Muscle of leg (tissue), 3 donors: ENCODE measurements at regions not wholly inside any gene's neighbourhood (a gene's known extent, or its start where the extent isn't known, plus 50 kb on each side); places are given as distances from the start of the nearest gene placed in this dataset.

Source experiments
- DNase-seq: peaks from one replicate; pipeline ENCODE4 v3.0.0; 2013
- H3K27ac ChIP-seq: one replicate; pipeline ENCODE4 v1.5.1; 2013; ENCODE audit warnings: mild to moderate bottlenecking, low read length, control low read depth
- H3K27me3 ChIP-seq: one replicate; pipeline ENCODE4 v1.6.1; 2013; ENCODE audit warnings: low read length; ENCODE audit not compliant: control insufficient read depth, insufficient read depth
- H3K36me3 ChIP-seq: one replicate; pipeline ENCODE4 v1.6.1; 2013; ENCODE audit warnings: low read length; ENCODE audit not compliant: control insufficient read depth, insufficient read depth
- H3K4me1 ChIP-seq: one replicate; pipeline ENCODE4 v1.6.1; 2013; ENCODE audit warnings: low read length; ENCODE audit not compliant: control insufficient read depth, insufficient read depth
- H3K4me3 ChIP-seq: one replicate; pipeline ENCODE4 v1.5.1; 2013; ENCODE audit warnings: low read length, control low read depth
- H3K9me3 ChIP-seq: replicated peaks from 2 replicates; pipeline ENCODE4 v1.6.1; 2013; ENCODE audit warnings: low read depth, low read length; ENCODE audit not compliant: control insufficient read depth
- WGBS: methylation state at CpG from one replicate; pipeline ENCODE4 v1.1.5; 2013; ENCODE audit warnings: missing lambda C conversion rate; ENCODE audit not compliant: insufficient coverage; 5-methylcytosine and 5-hydroxymethylcytosine counted together

GRCh38 chr3:104977719-104978118 is 389.0 kb upstream of the ALCAM start:
- Histone ChIP-seq H3K36me3 (no peaks in the 10 kb centered on the region), H3K27ac (no peak overlapping the region), H3K9me3 (no peaks in the 10 kb centered on the region), H3K27me3 (no peaks in the 10 kb centered on the region), H3K4me3 (no peak overlapping the region), H3K4me1 (no peaks in the 10 kb centered on the region)
- no CpG with 5 or more reads among the region's 3 CpGs for WGBS
- no peak for DNase-seq

DNA sequence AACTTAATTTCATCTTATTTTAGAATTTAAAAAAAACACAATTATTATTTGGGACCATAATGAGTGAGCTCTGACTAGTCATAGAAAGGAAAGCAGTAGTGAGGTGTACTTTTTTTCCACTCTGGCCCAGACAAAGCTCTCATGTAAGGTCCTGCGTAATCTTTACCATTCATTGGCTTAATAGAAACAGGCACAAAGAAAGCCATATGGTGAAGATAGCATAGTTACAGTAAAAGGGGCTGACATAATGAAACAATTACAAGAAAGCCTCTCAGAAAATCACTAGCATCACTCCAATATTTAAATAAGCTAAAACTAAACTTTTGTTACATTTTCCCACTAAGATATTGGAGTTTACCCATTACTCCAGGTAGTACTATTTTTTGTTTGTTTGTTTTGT is 384.6 kb upstream of the ALCAM start:
- Histone ChIP-seq H3K36me3 (no peaks in the 10 kb centered on the region), H3K27me3 (no peaks in the 10 kb centered on the region), H3K4me1 (no peaks in the 10 kb centered on the region), H3K4me3 (no peak overlapping the region), H3K9me3 (no peaks in the 10 kb centered on the region), H3K27ac (no peak overlapping the region)
- no peak for DNase-seq
- WGBS = no CpG with 5 or more reads among the region's 1 CpG

DNA sequence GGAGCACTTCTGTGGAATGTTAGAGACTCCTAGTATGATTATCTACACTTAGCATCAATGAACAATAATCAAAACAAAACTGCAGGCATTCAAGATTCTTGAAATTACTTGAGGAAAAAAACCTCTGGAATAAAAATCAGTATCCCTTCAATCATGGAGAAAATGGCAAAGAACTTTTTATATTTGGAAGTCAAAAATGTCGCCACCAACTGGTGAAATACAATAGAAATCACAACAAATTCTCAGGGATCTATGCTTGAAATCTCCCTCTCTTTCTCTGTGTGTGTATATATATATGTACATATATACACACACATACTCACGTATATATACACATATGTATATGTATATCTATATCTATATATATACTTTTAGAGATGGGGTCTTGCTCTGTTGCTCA is 378.9 kb upstream of the ALCAM start:
- no peaks in the 10 kb centered on the region for H3K4me1 ChIP-seq
- no CpG with 5 or more reads among the region's 2 CpGs for WGBS
- no peaks in the 10 kb centered on the region for H3K9me3 ChIP-seq
- no peaks in the 10 kb centered on the region for H3K36me3 ChIP-seq
- H3K4me3 ChIP-seq = no peak overlapping the region
- DNase-seq = no peak
- H3K27ac ChIP-seq = no peak overlapping the region
- no peaks in the 10 kb centered on the region for H3K27me3 ChIP-seq

DNA sequence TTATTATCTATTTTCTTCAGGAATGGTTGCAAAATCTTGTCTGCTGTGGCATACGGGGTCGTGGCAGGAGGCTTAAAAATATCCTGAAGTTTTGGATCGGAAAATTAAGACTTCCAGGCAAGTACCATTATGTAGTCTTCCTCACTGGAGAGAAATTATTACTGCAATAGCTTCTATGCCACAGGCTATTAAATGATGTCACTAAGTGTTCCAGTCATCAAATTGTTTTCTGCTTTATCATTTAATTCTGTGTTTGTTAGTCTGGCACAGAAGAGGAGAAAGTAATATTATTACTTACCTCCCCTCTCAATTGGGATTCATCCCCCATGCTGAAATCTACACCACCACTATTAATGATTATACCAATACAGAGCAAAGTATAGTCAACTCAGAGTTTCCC is 378.2 kb upstream of the ALCAM start:
- Histone ChIP-seq H3K4me1 (no peaks in the 10 kb centered on the region), H3K4me3 (no peak overlapping the region), H3K27me3 (no peaks in the 10 kb centered on the region), H3K9me3 (no peaks in the 10 kb centered on the region), H3K36me3 (no peaks in the 10 kb centered on the region), H3K27ac (no peak overlapping the region)
- 100% methylated on average over 1 of the region's 3 CpGs for WGBS
- DNase-seq = no peak

DNA sequence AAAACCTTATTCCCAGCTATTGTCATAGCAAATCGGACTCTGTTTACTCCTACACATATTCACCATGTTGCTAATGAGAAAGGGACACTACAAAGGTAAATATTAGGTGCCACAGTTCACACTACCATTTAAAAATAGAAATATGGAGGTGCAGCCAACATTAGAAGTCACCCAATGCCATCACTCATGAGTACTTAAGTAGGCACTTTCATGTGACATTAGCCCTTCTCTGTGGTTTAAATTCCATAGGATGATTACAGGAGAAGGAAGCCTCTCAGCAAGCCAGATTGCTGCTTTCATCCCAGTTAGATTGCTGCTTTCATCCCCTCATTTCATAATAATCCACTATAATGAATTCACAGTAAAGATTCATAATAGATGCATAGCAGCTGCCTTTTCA is 376.8 kb upstream of the ALCAM start:
- no CpG with 5 or more reads among the region's 1 CpG for WGBS
- Histone ChIP-seq H3K27me3 (no peaks in the 10 kb centered on the region), H3K27ac (no peak overlapping the region), H3K4me3 (no peak overlapping the region), H3K4me1 (no peaks in the 10 kb centered on the region), H3K36me3 (no peaks in the 10 kb centered on the region), H3K9me3 (no peaks in the 10 kb centered on the region)
- DNase-seq = no peak

DNA sequence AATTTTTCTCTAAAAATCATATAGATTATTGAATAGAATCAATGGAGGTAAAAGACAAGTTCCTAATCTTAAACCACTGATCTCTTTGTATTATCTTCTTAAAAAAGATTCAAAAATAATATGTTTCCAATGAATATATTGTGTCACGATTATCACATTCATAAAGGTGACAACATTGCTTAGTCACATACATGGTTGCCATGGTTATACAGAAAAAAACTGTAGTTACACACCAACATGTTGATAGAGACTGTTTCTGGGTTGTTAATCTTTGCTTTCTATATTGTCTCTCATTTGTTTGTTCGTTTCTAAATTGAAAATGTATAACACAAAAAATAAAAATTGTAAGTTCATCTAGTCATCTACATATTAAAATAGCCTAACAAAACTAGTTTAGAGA is 376.0 kb upstream of the ALCAM start:
- H3K36me3 ChIP-seq = no peaks in the 10 kb centered on the region
- DNase-seq = no peak
- no peaks in the 10 kb centered on the region for H3K4me1 ChIP-seq
- H3K27me3 ChIP-seq = no peaks in the 10 kb centered on the region
- no peak overlapping the region for H3K4me3 ChIP-seq
- no peaks in the 10 kb centered on the region for H3K9me3 ChIP-seq
- no CpG with 5 or more reads among the region's 2 CpGs for WGBS
- no peak overlapping the region for H3K27ac ChIP-seq

DNA sequence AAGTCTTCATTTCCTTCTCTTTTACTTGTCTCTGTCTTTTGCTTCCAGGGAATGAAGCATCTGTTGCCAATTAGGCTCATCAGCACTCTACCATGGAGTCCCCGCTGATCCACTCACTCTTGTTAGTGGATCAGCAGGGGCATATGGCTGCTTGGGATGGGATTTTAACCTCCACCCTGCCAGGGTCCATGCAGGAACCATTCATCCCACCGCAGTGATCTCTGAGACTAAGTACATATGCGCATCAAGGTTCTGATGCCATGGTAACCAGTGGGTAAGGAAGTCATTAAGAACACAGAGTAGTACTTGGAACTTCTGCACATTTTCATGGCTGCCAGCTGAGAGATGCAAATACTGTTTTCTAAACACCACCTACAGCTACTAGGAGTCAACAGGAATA is 374.0 kb upstream of the ALCAM start:
- Histone ChIP-seq H3K9me3 (no peaks in the 10 kb centered on the region), H3K27me3 (no peaks in the 10 kb centered on the region), H3K4me3 (no peak overlapping the region), H3K36me3 (no peaks in the 10 kb centered on the region), H3K27ac (no peak overlapping the region), H3K4me1 (no peaks in the 10 kb centered on the region)
- DNase-seq = no peak
- no CpG with 5 or more reads among the region's 3 CpGs for WGBS

DNA sequence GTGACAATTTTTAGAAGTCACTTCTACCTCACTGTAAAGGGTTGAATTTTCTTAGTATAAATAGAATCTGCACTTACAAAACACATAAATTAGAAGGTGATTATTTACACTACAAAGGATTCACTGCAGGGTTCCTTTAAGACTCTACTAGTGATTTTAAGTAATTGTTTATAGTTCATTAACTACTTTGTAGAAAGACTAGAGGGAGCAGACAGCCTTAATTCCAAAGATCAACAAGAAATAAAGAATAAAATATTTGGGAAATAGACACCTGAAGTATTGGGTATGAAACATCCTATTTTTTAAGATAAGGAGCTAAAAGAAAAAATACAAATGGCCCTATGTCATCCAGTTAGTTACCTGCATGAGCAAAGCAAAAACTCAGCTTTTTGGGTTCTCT is 360.5 kb upstream of the ALCAM start:
- H3K27ac ChIP-seq = no peak overlapping the region
- no peak for DNase-seq
- H3K9me3 ChIP-seq = no peaks in the 10 kb centered on the region
- no peaks in the 10 kb centered on the region for H3K36me3 ChIP-seq
- H3K27me3 ChIP-seq = no peaks in the 10 kb centered on the region
- H3K4me1 ChIP-seq = no peaks in the 10 kb centered on the region
- no peak overlapping the region for H3K4me3 ChIP-seq

- H3K27me3 ChIP-seq = no peaks in the 10 kb centered on the region
- H3K4me3 ChIP-seq = no peak overlapping the region
- H3K36me3 ChIP-seq = no peaks in the 10 kb centered on the region
- DNase-seq = no peak
- H3K9me3 ChIP-seq = no peaks in the 10 kb centered on the region
- no peak overlapping the region for H3K27ac ChIP-seq
- H3K4me1 ChIP-seq = no peaks in the 10 kb centered on the region
- no CpG with 5 or more reads among the region's 2 CpGs for WGBS
These were observed 353.1 kb upstream of the ALCAM start for GRCh38 chr3:105013657-105014056.

GRCh38 chr3:105014631-105015030 is 352.1 kb upstream of the ALCAM start:
- Histone ChIP-seq H3K4me1 (no peaks in the 10 kb centered on the region), H3K9me3 (no peaks in the 10 kb centered on the region), H3K27ac (no peak overlapping the region), H3K4me3 (no peak overlapping the region), H3K27me3 (no peaks in the 10 kb centered on the region), H3K36me3 (no peaks in the 10 kb centered on the region)
- no peak for DNase-seq
- whole genome bisulfite sequencing = no CpG with 5 or more reads among the region's 1 CpG

- Histone ChIP-seq H3K36me3 (no peaks in the 10 kb centered on the region), H3K27me3 (no peaks in the 10 kb centered on the region), H3K4me3 (no peak overlapping the region), H3K9me3 (no peaks in the 10 kb centered on the region), H3K27ac (no peak overlapping the region), H3K4me1 (no peaks in the 10 kb centered on the region)
- 92% methylated on average over 2 of the region's 2 CpGs for WGBS
- no peak for DNase-seq
These were observed 343.9 kb upstream of the ALCAM start for GRCh38 chr3:105022813-105023212.
